HG03520 (cell line): ENCODE measurements at regions not wholly inside any gene's neighbourhood (a gene's known extent, or its start where the extent isn't known, plus 50 kb on each side); places are given as distances from the start of the nearest gene placed in this dataset.

Source experiments
- ATAC-seq: cut with Tn5 transposase; IDR thresholded peaks from one replicate; pipeline ENCODE4 v1.9.1; 2021; ENCODE audit warnings: mild to moderate bottlenecking, moderate library complexity; ENCODE audit not compliant: unreplicated experiment

DNA sequence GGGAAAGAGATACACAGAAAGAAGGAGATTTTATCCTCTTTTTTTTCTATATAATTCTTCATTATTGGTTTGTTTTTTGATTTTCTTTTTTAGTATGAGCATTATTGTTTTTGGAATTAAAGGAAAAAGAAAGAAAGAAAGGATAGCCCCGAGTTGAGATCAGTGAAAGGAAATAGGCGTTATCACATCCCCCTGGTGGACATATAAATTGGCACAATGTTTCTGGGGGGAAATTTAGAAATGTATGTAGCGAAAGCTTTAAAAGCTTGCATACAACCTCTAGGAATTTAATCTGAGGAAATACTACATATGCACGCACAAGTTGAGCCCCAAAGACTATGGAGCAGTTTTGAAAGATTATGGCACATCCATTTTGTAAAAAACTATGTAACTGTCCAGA lies 226.3 kb upstream of the LDB2 start:
- no peak for ATAC-seq

DNA sequence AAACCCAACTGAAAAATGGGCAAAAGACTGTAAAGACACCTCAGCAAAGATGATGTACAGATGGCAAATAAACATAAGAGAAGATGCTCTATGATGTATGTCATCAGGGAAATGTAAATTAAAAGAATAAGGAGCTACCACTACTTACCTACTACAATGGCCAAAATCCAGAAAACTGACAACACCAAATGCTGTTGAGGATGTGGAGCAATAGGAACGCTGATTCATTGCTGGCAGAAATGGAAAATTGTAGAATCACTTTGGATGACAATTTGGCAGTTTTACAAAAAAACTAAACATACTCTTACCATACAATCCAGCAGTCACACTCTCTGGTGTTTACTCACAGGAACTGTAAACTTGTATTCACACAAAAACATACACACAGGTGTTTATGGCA lies 222.3 kb upstream of the LDB2 start:
- no peak for ATAC-seq

- no peak for ATAC-seq
Measured at GRCh38 chr4:17117746-17118145, 219.3 kb upstream of the LDB2 start.

- no peak for ATAC-seq
Measured at GRCh38 chr4:17115583-17115982, 217.1 kb upstream of the LDB2 start.

DNA sequence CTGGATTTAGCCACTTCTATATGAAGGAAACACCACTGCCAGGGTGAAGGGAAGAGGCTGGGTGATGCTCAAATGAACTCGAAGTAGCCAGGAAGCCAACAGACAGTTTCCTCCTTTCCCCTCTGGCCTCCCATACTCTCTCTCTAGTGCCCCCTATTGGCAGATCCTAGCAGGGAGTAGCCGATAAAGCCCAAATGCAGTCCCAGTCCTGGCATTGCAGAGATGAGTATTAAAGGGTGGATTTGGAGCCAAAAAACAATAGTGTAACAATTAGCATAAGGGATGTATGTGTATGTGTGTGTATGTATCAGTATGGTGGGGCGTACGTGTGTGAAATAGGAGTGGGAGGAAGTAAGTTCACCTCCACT lies 213.8 kb upstream of the LDB2 start:
- ATAC-seq, result no peak

GRCh38 chr4:17109126-17109525 lies 210.7 kb upstream of the LDB2 start:
- no peak for ATAC-seq

DNA sequence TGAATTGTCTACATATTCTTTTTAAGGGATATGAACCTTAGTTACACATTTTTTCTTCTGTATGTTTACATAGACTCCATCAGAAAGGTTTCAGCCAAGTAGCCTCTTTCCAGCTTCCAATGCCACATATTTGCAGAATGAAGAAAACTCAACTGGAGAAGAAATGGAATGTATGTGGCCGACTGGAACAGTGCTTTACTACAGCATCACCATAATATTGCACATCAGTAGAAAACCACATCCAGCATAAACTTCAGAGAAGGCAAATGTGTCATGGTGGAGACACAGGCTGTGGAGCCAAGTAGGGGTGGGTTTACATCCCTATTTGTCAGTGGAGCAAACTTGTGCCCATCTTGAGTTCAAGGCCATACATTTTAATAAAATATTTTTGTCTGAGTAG lies 204.8 kb upstream of the LDB2 start:
- no peak for ATAC-seq

- no peak for ATAC-seq
Measured at GRCh38 chr4:17098996-17099395, 200.6 kb upstream of the LDB2 start.

DNA sequence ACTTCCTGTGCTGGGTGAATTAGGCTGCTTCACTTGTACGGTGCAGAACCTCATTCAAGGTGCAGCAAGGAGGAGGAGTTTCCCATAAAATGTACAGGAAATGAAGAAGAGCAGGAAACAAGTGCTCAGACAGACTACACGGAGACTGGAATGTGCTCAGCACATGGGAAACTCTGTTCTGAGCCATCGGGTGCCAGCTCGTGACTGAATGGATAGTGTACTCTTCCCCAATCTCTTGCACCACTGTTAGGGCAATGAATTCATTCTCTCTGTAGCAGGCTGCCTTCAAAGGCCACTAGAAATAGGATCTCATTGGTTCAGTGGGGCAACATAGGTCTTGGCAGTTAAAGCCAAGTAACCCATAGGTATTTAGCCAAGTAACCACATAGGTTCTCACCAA lies 200.0 kb upstream of the LDB2 start:
- no peak for ATAC-seq

GRCh38 chr4:17097362-17097761 lies 198.9 kb upstream of the LDB2 start:
- no peak for ATAC-seq

DNA sequence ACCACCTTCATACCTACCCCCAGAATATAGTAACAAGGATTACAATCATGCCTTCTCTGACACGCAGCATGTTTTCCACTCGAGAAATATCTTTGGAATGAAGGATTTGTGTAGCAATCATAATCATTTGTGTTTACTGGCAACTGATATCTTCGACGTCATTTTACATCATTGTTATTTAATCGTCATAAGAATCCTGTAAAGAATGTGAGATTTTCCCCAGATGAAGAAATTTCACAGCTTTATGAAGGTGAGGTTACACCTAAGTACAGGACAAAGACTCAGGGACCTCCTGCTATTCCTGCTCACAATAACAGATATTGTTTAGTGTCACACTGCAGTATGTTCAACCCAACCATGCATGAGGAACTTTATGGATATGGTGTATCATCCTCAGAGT lies 198.2 kb upstream of the LDB2 start:
- ATAC-seq, result no peak

GRCh38 chr4:17095771-17096170 lies 197.3 kb upstream of the LDB2 start:
- ATAC-seq, result no peak

- ATAC-seq, result no peak
Measured at GRCh38 chr4:17094876-17095210, 196.4 kb upstream of the LDB2 start.

DNA sequence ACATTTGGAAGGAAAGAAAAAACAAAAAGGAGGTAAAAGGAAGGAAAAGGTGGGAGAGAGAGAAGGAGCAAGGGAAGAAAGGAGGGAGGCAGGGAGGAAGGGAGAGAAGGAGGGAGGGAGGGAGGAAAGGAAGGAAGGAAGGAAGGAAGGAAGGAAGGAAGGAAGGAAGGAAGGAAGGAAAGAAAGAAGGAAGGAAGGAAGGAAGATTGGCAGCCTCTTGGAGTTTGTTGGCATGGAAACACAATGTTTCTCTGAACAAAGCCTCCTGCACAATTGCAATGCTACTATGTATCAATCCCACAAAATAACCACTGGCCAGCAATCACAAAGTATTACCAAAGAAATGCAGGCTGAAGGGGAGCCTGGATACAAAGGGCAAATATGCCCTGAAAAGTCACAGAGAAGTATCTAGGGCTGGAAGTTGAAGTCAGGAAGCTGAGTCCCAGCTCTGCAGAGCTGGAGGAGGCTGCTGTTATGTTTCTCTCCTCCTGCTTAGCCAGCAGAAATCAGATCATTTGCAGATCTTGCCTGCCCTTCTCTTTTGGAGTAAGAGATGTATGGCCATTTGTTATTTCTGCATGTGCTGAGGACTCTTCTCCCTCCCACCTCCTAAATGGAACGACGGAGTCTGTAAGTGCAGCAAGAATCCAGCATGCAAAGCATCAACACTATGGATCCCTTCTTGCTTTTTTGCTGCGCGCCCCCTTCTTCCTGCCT lies 195.9 kb upstream of the LDB2 start:
- ATAC-seq, result no peak

- ATAC-seq, result peak; percentile 24
Measured at GRCh38 chr4:17093481-17093880, 195.0 kb upstream of the LDB2 start.

GRCh38 chr4:17092736-17093437 lies 194.4 kb upstream of the LDB2 start:
- peak; percentile 93 for ATAC-seq

DNA sequence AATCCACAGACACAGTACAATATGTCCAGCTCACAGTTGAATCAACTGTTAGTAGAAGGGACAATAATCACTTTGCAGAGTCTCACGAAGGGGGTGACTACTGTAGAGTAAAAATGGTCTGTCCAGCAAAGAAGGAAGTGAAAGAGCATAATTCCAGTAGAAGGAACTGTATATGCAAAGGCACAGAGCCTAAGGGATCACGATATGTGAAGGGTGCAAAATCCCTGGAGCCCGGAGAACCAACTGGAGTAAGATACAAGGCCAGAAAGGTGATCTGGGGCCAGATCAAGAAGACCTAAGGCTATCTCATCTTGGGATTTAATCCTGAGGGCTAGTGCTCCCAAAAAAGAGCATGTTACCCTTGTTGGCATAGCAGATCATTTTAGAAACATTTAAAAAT lies 192.7 kb upstream of the LDB2 start:
- ATAC-seq, result no peak

DNA sequence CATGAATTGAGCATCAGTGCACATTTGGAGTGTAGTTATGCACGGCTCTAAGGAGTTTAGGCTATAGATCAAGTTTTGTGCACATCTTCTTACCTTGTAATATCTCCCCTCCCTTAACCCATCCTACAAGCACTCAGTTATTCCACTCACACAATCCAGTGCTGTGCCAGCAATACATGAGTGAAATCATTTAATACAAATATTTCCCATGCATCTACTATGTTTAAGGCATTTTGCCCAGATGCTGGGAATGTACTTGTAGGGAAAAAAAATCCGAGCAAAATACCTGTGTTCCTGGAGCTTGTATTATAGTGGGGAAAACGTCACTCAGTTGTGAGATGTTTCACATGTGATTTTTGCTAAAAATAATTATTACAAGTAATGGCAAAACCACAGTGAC lies 191.6 kb upstream of the LDB2 start:
- no peak for ATAC-seq

DNA sequence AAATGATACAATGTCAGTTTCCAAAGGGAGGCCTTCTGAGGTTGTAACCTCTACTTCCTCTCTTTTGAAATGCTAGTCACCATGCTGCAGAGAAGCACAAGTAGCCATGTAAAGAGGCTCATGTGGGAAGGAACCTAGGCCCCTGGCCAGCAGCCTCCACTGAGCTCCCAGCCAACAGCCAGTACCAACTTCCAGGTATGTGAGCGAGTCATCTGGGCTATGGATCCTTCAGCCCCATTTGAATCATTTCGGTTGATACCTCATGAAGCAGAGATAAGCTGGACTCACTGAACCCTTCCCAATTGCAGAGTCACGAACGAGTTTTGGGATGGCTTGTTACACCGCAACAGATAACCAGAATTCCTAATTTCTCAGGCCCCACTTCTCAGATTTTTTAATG lies 187.0 kb upstream of the LDB2 start:
- ATAC-seq, result no peak

DNA sequence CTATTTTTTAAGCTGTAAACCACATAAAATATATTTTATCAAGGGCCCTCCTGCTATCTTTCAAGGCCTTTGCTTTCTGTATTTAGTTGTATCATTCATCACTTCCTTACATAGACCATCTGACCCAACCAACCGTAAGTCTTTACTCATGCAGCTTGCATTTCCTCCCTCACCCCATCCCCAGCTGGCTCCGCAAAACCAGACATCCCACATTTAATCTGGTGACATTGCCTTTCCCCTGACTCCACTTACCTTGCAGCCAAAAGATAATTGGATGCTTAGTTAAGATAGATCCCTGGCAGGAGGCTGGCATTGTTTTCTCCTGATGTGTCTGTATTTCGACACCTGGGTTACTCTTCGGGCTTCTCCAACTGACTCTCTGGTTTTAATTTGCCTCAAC lies 183.7 kb upstream of the LDB2 start:
- no peak for ATAC-seq

- ATAC-seq, result no peak
Measured at GRCh38 chr4:17081179-17081578, 182.7 kb upstream of the LDB2 start.

DNA sequence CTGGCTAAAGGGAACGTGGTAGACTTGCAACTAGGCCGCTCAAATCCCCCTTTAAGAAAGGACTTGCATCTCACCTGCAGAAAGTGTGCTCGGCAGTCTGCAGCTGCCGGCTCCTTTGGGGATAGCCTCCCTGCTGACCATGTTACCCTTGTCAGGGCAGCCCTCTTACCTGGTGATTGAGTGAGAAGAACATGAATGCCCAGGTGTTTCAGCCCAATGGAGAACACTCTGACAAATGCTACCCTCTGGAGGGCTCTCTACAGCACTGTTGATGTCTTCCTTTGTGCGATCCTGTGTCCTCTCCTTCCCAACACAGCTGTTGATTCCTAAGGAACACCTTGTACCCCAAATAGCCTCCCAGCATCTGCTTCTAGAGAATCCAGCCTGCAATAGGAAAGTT lies 178.7 kb upstream of the LDB2 start:
- no peak for ATAC-seq

DNA sequence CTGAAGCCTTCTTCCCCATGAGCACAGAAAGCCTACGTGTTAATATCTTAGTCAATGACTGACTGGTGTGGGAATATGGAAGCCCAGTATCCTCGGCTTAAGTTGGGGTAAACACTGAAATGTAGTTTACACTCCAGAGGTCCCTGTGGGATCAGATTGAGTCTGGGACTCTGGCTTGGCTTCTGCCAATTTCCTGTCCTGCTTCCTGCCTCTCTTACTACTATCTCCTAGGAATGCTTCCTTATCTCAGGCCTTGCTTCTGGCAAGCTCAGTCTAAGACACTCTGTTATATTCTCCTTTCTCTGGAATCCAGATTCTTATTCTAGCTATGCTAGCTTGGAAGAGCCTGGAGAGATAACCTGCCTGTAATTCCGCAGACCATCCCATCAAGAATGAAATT lies 174.0 kb upstream of the LDB2 start:
- no peak for ATAC-seq
